Esophagus mucosa (tissue), 1 donor: ENCODE measurements at regions not wholly inside any gene's neighbourhood (a gene's known extent, or its start where the extent isn't known, plus 50 kb on each side); places are given as distances from the start of the nearest gene placed in this dataset.
A peak's percentile ranks its signal among the peaks of the same experiment; 100 is the strongest.

ENCODE experiments used
- ATAC-seq: fragments of 200-7000 bp; cut with Tn5 transposase; one replicate; pipeline ENCODE4 v1.9.1; 2020
- donor health status: DM: yes; HTN: yes; CAD: no.

GRCh38 chr9:89919171-89919681 is 314.4 kb downstream of the GADD45G start:
- peak; percentile 43 for ATAC-seq

GRCh38 chr9:89920131-89920530 is 315.3 kb downstream of the GADD45G start:
- no peak for ATAC-seq

- no peak for ATAC-seq
Measured at GRCh38 chr9:89920951-89921350, 316.1 kb downstream of the GADD45G start.

GRCh38 chr9:89922099-89922498 is 317.3 kb downstream of the GADD45G start:
- no peak for ATAC-seq

GRCh38 chr9:89923174-89923573 is 318.4 kb downstream of the GADD45G start:
- ATAC-seq, result no peak

- ATAC-seq, result no peak
Measured at GRCh38 chr9:89923961-89924504, 319.2 kb downstream of the GADD45G start.

GRCh38 chr9:89924611-89925010 is 319.8 kb downstream of the GADD45G start:
- ATAC-seq, result no peak

- no peak for ATAC-seq
Measured at GRCh38 chr9:89926167-89926566, 321.4 kb downstream of the GADD45G start.

- no peak for ATAC-seq
Measured at GRCh38 chr9:89926691-89927220, 321.9 kb downstream of the GADD45G start.

- ATAC-seq, result no peak
Measured at GRCh38 chr9:89928106-89928505, 323.3 kb downstream of the GADD45G start.

- no peak for ATAC-seq
Measured at GRCh38 chr9:89928521-89929275, 323.9 kb downstream of the GADD45G start.

- ATAC-seq, result no peak
Measured at GRCh38 chr9:89929315-89929672, 324.5 kb downstream of the GADD45G start.

- ATAC-seq, result peak; percentile 33
Measured at GRCh38 chr9:89929673-89930480, 325.1 kb downstream of the GADD45G start.

GRCh38 chr9:89933578-89933977 is 328.8 kb downstream of the GADD45G start:
- no peak for ATAC-seq

GRCh38 chr9:89935115-89935514 is 330.3 kb downstream of the GADD45G start:
- no peak for ATAC-seq

- ATAC-seq, result no peak
Measured at GRCh38 chr9:89935801-89936200, 331.0 kb downstream of the GADD45G start.

- no peak for ATAC-seq
Measured at GRCh38 chr9:89937051-89937450, 332.2 kb downstream of the GADD45G start.

- ATAC-seq, result no peak
Measured at GRCh38 chr9:89939181-89939580, 334.4 kb downstream of the GADD45G start.

GRCh38 chr9:89939626-89940292 is 334.9 kb downstream of the GADD45G start:
- ATAC-seq, result no peak

- ATAC-seq, result no peak
Measured at GRCh38 chr9:89940625-89941024, 335.8 kb downstream of the GADD45G start.

- ATAC-seq, result peak; percentile 91
Measured at GRCh38 chr9:89941875-89942274, 337.1 kb downstream of the GADD45G start.

GRCh38 chr9:89942643-89943042 is 337.8 kb downstream of the GADD45G start:
- ATAC-seq, result no peak

GRCh38 chr9:89943309-89943708 is 338.5 kb downstream of the GADD45G start:
- ATAC-seq, result no peak
